Ishikawa (cell line): ENCODE measurements at regions not wholly inside any gene's neighbourhood (a gene's known extent, or its start where the extent isn't known, plus 50 kb on each side); places are given as distances from the start of the nearest gene placed in this dataset.

ENCODE experiments used
- CEBPB ChIP-seq: IDR thresholded peaks from 2 replicates; pipeline ENCODE4 v1.6.1; 2012
- REST ChIP-seq: IDR thresholded peaks from 2 replicates; pipeline ENCODE4 v1.6.1; 2012; ENCODE audit warnings: low read depth, mild to moderate bottlenecking

- TF ChIP-seq CEBPB (no peak), REST (no peak)
Observed at GRCh38 chr15:37586976-37587375, 347.5 kb upstream of the TMCO5A start.
